SH-SY5Y (cell line): ENCODE measurements at regions not wholly inside any gene's neighbourhood (a gene's known extent, or its start where the extent isn't known, plus 50 kb on each side); places are given as distances from the start of the nearest gene placed in this dataset.

Source experiments
- GATA2 ChIP-seq: IDR thresholded peaks from 2 replicates; pipeline ENCODE4 v1.6.1; 2011; ENCODE audit warnings: mild to moderate bottlenecking, low read depth, low read length
- GATA3 ChIP-seq: IDR thresholded peaks from 2 replicates; pipeline ENCODE4 v1.6.1; 2011; ENCODE audit warnings: low read depth, mild to moderate bottlenecking, low read length, moderate library complexity

DNA sequence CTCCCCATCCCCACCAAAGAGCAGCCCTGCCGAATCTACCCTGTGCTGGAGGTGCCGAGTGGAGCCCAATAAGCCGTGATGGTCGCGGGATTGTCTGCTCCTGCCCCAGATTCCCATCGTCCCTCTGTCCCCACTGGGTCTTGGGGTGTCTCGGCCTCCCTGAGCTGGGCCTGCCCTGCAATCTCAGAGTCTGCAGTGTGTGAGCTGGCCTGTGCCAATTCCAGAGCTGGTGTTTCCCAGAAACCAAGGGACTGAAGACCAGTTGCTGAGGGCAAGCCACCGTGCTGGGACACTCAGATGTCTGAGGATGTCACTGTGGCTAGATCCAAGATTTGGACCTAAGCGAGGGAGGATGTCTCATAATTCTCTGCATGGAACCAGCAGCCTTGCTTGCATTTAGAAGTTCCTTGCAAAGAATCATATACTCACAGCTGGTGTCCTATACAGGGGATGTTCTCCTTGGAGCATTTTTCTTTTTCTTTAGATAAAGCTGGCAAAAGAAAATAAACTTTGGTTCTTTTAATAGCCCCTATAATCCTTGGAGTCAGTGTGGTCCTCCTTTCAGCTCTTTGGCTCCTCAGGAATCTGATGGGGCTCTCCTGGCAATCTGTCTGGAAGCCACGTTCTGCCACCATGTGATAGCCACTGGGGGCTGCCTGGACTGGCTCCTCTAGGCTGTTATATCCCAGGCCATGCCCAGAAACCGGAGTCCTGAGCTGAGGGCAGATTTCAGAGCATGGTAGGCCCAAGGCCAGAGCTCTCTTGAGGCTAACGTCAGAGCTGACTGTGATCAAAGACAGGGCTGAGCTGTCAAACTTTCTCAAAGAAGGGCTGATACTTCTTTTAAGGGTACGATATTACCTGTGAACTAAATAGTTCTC is 140.1 kb upstream of the HAAO start:
- TF ChIP-seq GATA3: no peak
- TF ChIP-seq GATA2: no peak
